Neural crest cell (in vitro differentiated cells): ENCODE measurements at regions not wholly inside any gene's neighbourhood (a gene's known extent, or its start where the extent isn't known, plus 50 kb on each side); places are given as distances from the start of the nearest gene placed in this dataset.

Experiments
- DNase-seq: peaks from one replicate; pipeline ENCODE4 v3.0.0; 2021; ENCODE audit warnings: low read depth, mixed read lengths, low spot score
- H3K27ac Mint-ChIP-seq: one replicate; pipeline ENCODE4 v1.8.0; 2021; ENCODE audit warnings: mild to moderate bottlenecking, mixed read lengths; ENCODE audit not compliant: unreplicated experiment
- H3K27me3 Mint-ChIP-seq: 2 replicates; pipeline ENCODE4 v1.8.0; 2021; ENCODE audit warnings: low read depth, mild to moderate bottlenecking, mixed read lengths
- H3K36me3 Mint-ChIP-seq: 2 replicates; pipeline ENCODE4 v1.8.0; 2021; ENCODE audit warnings: low read depth, mild to moderate bottlenecking, mixed read lengths
- H3K4me1 Mint-ChIP-seq: 2 replicates; pipeline ENCODE4 v1.8.0; 2021; ENCODE audit warnings: mixed read lengths
- H3K4me3 Mint-ChIP-seq: one replicate; pipeline ENCODE4 v1.8.0; 2021; ENCODE audit warnings: mild to moderate bottlenecking, mixed read lengths
- H3K9me3 Mint-ChIP-seq: 2 replicates; pipeline ENCODE4 v1.8.0; 2021; ENCODE audit warnings: mixed read lengths
- CTCF ChIP-seq: fragments of 200-600 bp; sonication (generic); conservative IDR thresholded peaks from 2 replicates; pipeline ENCODE4 v1.5.0; 2021; ENCODE audit warnings: antibody characterized with exemption, mild to moderate bottlenecking

GRCh38 chr7:137172105-137172590 is 171.4 kb downstream of the PTN start:
- Mint-ChIP-seq H3K36me3 (peaks cover 8% of the 10 kb centered on the region), H3K9me3 (peaks cover 9% of the 10 kb centered on the region), H3K27ac (no peak overlapping the region), H3K4me1 (peaks cover 14% of the 10 kb centered on the region), H3K27me3 (no peaks in the 10 kb centered on the region), H3K4me3 (no peak overlapping the region)
- DNase-seq = no peak
- TF ChIP-seq CTCF = no peak

DNA sequence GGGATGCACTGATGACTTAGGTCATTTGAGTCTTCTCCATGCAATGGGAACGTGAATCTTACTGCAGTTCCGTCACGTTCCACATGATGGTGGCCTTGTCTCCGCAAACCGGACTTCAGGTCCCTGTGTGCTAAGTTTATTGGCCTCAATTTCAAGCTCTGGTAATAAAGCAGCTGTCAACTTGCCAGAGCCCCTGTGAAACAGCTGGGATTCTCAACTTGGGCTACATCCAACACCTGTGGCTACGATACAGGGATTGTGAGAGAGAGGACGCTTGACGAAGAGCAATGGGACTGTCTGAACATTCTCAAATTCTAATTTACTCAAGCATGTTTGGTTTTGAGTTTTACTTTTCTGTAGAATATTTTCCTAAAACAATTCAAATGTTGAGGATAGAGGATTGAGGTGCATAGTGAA is 174.2 kb downstream of the PTN start:
- no peak overlapping the region for H3K27ac Mint-ChIP-seq
- peak; percentile 58 for DNase-seq
- no peaks in the 10 kb centered on the region for H3K27me3 Mint-ChIP-seq
- peaks cover 14% of the 10 kb centered on the region for H3K4me1 Mint-ChIP-seq
- H3K9me3 Mint-ChIP-seq = no peaks in the 10 kb centered on the region
- no peak overlapping the region for H3K4me3 Mint-ChIP-seq
- peaks cover 5% of the 10 kb centered on the region for H3K36me3 Mint-ChIP-seq
- TF ChIP-seq CTCF = peak; percentile 82

GRCh38 chr7:137167609-137168008 is 175.9 kb downstream of the PTN start:
- TF ChIP-seq CTCF = no peak
- H3K4me3 Mint-ChIP-seq = no peak overlapping the region
- DNase-seq = no peak
- peaks cover 4% of the 10 kb centered on the region for H3K9me3 Mint-ChIP-seq
- peaks cover 14% of the 10 kb centered on the region for H3K4me1 Mint-ChIP-seq
- H3K27ac Mint-ChIP-seq = no peak overlapping the region
- no peaks in the 10 kb centered on the region for H3K27me3 Mint-ChIP-seq
- H3K36me3 Mint-ChIP-seq = peaks cover 3% of the 10 kb centered on the region

DNA sequence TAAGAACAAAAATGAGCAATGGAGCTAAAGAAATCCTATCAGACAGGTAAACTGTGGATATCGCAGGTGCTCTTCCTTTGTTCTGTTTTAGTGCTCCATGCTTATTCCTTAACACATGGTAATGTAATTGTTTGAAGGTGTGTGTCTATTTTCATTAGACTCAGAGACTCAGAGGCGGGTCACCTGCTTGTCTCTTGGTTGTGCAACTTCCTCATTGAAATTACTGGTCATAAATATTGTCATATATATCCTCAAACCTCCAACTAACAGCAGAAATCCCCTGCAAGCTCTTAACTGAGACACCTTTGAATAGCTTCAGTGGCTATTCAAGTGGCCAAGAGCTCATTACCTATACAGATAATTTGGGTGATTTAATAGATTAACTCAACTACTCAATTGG is 177.2 kb downstream of the PTN start:
- peaks cover 3% of the 10 kb centered on the region for H3K36me3 Mint-ChIP-seq
- no peak for TF ChIP-seq CTCF
- peaks cover 14% of the 10 kb centered on the region for H3K4me1 Mint-ChIP-seq
- H3K27me3 Mint-ChIP-seq = no peaks in the 10 kb centered on the region
- no peak overlapping the region for H3K27ac Mint-ChIP-seq
- H3K9me3 Mint-ChIP-seq = peaks cover 6% of the 10 kb centered on the region
- no peak for DNase-seq
- no peak overlapping the region for H3K4me3 Mint-ChIP-seq

DNA sequence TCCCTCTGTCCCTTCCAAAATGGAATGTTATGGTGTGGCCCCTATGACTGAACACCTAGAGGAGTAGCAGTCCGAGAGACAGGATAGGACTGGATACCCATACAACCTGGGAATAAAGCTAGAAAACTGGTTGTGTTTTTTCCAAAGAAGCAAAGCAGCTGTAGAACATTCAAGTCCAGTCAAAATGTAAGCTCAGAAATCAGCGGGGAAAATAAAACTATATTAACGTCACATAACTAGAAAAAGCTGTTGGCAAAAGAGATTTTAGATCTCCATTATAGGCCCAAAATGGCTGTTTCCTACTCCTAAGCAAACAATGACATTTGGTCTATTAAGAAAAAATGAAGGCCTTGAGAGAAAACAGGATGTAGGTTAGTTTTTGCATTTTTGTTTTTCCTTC is 177.7 kb downstream of the PTN start:
- Mint-ChIP-seq H3K4me1 (peaks cover 14% of the 10 kb centered on the region), H3K27me3 (no peaks in the 10 kb centered on the region), H3K4me3 (no peak overlapping the region), H3K9me3 (peaks cover 6% of the 10 kb centered on the region), H3K36me3 (peaks cover 3% of the 10 kb centered on the region), H3K27ac (no peak overlapping the region)
- DNase-seq = no peak
- TF ChIP-seq CTCF = no peak

GRCh38 chr7:137165241-137165640 is 178.3 kb downstream of the PTN start:
- H3K9me3 Mint-ChIP-seq = peaks cover 6% of the 10 kb centered on the region
- no peak for TF ChIP-seq CTCF
- no peak overlapping the region for H3K4me3 Mint-ChIP-seq
- no peak overlapping the region for H3K27ac Mint-ChIP-seq
- H3K27me3 Mint-ChIP-seq = no peaks in the 10 kb centered on the region
- peaks cover 3% of the 10 kb centered on the region for H3K36me3 Mint-ChIP-seq
- peaks cover 12% of the 10 kb centered on the region for H3K4me1 Mint-ChIP-seq
- DNase-seq = no peak
